Endothelial cell of umbilical vein (primary cell): ENCODE measurements at regions not wholly inside any gene's neighbourhood (a gene's known extent, or its start where the extent isn't known, plus 50 kb on each side); places are given as distances from the start of the nearest gene placed in this dataset.

Experiments
- EZH2 ChIP-seq: IDR thresholded peaks from 2 replicates; pipeline ENCODE4 v1.6.1; 2012; ENCODE audit warnings: borderline replicate concordance, low read depth, mild to moderate bottlenecking, moderate library complexity, low read length, inconsistent platforms; ENCODE audit not compliant: severe bottlenecking
- MAX ChIP-seq: IDR thresholded peaks from 2 replicates; pipeline ENCODE4 v1.6.1; 2011; ENCODE audit not compliant: insufficient read depth, insufficient read length
- POLR2A ChIP-seq: IDR thresholded peaks from 2 replicates; pipeline ENCODE4 v1.6.1; 2012; ENCODE audit warnings: low read depth, mild to moderate bottlenecking, control low read depth, low read length
- POLR2AphosphoS5 ChIP-seq: IDR thresholded peaks from 2 replicates; pipeline ENCODE4 v1.6.1; 2012; ENCODE audit warnings: low read depth, mild to moderate bottlenecking, control low read depth, low read length, moderate library complexity; ENCODE audit not compliant: insufficient read depth
- TF ChIP-seq, protein P1 (sequence below), 2 donors: IDR thresholded peaks; 1 replicate in 1 of 2; 2 replicates in 1 of 2; pipeline ENCODE4 v1.5.1; 2011; ENCODE audit warnings: low read length in 2 of 2, mild to moderate bottlenecking in 2 of 2, moderate library complexity in 2 of 2, control low read depth in 1 of 2, inconsistent platforms in 1 of 2, low read depth in 1 of 2; ENCODE audit not compliant: insufficient read depth in 1 of 2; ENCODE audit errors: extremely low read depth in 1 of 2

GRCh38 chr18:61967252-61967891 is 74.6 kb upstream of the RNF152 start:
- TF ChIP-seq, protein P1, sequence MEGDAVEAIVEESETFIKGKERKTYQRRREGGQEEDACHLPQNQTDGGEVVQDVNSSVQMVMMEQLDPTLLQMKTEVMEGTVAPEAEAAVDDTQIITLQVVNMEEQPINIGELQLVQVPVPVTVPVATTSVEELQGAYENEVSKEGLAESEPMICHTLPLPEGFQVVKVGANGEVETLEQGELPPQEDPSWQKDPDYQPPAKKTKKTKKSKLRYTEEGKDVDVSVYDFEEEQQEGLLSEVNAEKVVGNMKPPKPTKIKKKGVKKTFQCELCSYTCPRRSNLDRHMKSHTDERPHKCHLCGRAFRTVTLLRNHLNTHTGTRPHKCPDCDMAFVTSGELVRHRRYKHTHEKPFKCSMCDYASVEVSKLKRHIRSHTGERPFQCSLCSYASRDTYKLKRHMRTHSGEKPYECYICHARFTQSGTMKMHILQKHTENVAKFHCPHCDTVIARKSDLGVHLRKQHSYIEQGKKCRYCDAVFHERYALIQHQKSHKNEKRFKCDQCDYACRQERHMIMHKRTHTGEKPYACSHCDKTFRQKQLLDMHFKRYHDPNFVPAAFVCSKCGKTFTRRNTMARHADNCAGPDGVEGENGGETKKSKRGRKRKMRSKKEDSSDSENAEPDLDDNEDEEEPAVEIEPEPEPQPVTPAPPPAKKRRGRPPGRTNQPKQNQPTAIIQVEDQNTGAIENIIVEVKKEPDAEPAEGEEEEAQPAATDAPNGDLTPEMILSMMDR (IDR thresholded peaks at IDR 0.05; ENCODE audit: extremely low read depth in 1 of 2, insufficient read depth in 1 of 2, low read depth in 1 of 2, low read length in 2 of 2), result no peak
- TF ChIP-seq POLR2AphosphoS5, result no peak
- TF ChIP-seq EZH2, result no peak
- no peak for TF ChIP-seq POLR2A
- TF ChIP-seq MAX, result no peak
